GM10248 (cell line): ENCODE measurements at regions not wholly inside any gene's neighbourhood (a gene's known extent, or its start where the extent isn't known, plus 50 kb on each side); places are given as distances from the start of the nearest gene placed in this dataset.

Experiments used
- CTCF ChIA-PET: fragments of 300-600 bp; sonication (Branson Sonifier 250); formaldehyde crosslinking; extraction: SDS; loops from one replicate; lab custom pipeline; 2021; ENCODE audit warnings: antibody characterized with exemption; lab: Yijun Ruan, JAX
- POLR2A ChIA-PET: fragments of 350-650 bp; sonication (Branson Sonifier 250); formaldehyde crosslinking; extraction: SDS; loops from one replicate; lab custom pipeline; 2020; ENCODE audit warnings: antibody characterized with exemption; lab: Yijun Ruan, JAX
- DNase-seq: peaks from one replicate; pipeline ENCODE4 v3.0.0; 2012; ENCODE audit errors: extremely low spot score
- TF ChIP-seq, protein P1 (sequence below): IDR thresholded peaks from 2 replicates; pipeline ENCODE4 v1.5.1; 2012; ENCODE audit warnings: mild to moderate bottlenecking, low read depth; ENCODE audit errors: extremely low read depth, missing control alignments, control extremely low read depth

DNA sequence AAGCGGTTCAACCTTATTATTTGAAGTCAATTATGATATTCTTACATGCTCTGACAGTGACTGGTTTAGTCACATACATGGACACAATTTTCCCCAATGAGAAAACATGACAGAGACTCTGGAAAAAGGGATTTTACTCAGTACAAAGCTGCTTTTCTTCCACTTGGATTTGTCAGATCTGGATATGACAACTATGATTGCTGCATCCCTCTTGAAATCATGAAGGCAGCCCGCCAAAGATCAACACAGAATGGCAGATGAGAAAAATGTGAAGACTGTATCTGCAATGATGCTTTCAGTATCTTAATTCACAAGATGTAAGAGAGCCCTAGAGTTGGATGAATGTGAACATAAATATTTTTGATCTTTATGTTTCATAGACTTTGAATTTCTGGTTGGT lies 439.6 kb downstream of the CDH8 start:
- ChIA-PET POLR2A (no interaction called here), CTCF (no interaction called here)
- DNase-seq = no peak
- TF ChIP-seq, protein P1, sequence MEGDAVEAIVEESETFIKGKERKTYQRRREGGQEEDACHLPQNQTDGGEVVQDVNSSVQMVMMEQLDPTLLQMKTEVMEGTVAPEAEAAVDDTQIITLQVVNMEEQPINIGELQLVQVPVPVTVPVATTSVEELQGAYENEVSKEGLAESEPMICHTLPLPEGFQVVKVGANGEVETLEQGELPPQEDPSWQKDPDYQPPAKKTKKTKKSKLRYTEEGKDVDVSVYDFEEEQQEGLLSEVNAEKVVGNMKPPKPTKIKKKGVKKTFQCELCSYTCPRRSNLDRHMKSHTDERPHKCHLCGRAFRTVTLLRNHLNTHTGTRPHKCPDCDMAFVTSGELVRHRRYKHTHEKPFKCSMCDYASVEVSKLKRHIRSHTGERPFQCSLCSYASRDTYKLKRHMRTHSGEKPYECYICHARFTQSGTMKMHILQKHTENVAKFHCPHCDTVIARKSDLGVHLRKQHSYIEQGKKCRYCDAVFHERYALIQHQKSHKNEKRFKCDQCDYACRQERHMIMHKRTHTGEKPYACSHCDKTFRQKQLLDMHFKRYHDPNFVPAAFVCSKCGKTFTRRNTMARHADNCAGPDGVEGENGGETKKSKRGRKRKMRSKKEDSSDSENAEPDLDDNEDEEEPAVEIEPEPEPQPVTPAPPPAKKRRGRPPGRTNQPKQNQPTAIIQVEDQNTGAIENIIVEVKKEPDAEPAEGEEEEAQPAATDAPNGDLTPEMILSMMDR = no peak

DNA sequence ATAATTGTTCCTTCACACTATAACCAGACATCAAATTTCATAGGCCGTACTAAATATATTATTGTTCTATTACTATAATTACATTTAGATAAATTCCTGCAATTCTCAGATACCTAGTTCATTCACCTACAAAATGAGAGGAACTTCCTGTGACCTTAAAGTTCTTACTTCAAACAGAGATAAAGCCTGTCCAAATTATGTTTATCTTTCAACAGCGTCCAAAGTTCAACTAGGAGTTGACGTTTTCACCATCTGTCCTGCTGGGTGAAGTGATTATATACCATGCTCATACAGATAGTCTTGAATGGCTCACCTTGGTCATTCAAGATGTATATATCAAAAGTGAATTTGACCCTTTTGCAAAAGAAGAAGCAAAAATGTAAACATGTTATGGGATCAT lies 440.6 kb downstream of the CDH8 start:
- ChIA-PET POLR2A (no interaction called here), CTCF (no interaction called here)
- DNase-seq = no peak
- TF ChIP-seq, protein P1 = no peak

DNA sequence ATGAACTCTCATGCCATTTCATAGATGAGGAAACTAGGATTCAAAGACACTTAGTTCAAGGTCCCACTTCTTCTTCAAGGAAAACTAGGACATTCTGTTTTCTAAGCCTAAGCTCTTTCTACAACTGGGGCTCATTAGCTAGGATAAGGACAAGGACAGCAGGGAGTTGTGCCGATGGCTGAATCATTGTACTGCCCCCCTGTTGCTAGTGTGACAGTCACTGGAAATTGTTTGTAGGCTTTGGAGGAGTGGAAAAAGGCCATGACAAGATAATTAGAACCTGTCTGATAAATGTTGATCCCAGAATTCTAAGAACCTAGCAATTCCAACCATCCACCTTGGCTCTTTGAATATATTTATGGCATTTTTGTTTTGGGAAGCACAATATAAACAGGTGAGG lies 445.7 kb downstream of the CDH8 start:
- no peak for DNase-seq
- POLR2A ChIA-PET = no interaction called here
- TF ChIP-seq, protein P1 = no peak
- CTCF ChIA-PET = no interaction called here

DNA sequence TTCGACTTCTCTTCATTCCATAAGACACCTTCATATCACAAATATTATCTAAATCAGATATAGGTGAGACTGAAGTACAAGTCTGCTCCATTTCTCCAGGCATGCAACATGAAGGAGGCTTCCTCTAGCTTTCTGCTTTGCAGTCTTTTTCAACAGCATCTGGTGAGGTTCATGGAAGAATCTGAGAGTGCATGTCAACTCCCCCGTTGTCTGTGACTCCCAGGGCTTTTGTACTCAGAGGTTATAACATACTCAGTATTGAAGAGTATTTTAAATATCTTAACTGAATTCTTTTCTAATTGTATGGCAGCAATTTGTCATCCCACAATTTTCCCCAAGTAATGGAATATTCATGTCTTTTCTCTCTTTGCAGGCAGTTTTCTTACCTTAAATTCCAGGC lies 448.7 kb downstream of the CDH8 start:
- DNase-seq = no peak
- TF ChIP-seq, protein P1 = no peak
- POLR2A ChIA-PET = no interaction called here
- CTCF ChIA-PET = no interaction called here

DNA sequence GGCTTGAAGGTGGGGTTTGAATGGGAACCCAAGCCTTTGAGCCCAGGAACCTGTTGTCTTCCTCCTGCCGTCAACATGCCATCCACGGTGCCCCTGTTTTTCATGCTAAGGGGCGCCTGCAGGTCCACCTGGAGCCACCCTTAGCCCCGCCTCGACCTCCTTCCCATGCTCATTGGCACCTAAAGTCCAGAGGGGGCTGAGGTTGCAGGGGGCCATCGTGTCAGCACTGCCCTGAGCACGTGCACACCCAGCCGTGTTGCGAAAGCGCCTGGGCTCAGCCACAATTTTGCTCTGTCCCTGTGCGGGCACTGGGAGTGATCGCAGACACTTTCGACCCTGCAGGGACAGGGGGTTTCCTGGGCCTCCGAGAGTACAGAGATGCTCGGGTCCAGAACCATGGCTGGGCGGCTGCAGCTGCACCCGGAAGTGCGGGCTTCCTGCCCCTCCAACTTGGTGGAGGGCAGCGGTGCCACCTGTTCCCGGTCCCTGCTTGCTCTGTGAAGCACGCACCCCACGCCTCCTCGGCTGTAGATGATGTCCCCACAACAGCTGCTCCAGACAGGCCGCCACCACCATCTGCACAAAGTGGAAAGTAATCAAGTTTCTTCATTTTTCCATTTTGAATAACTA lies 454.7 kb downstream of the CDH8 start:
- CTCF ChIA-PET = no interaction called here
- DNase-seq = no peak
- TF ChIP-seq, protein P1 = no peak

DNA sequence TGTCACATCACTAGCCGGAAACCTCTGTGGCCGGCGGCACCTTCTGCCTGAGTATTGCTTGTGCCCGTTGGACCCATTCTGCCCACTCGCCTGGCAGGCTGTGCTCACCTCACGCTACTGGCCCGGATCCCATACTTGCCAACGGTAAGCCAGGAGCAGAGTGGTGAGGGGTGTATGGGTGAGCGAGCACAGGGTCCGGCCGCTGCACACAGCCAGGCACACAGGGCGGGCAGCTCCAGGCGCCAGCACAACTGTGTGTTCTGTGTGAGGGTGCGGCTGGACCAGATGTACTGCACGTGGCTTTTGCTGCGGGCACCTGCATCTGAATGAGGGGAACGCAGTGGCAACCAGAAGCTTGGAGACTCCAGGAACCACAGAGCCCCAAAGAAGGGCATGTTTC lies 455.7 kb downstream of the CDH8 start:
- no peak for DNase-seq
- TF ChIP-seq, protein P1 = no peak
- ChIA-PET POLR2A (no interaction called here), CTCF (interaction anchor here (0.9 to 1.4 kb wide), 2 partner anchors 14 to 19 kb away, joined by 3 read pairs; no protein-coding TSS in a partner anchor)

More for the DNA sequence above, 454.7 kb downstream of the CDH8 start:
- POLR2A ChIA-PET = no interaction called here
